CD4-positive, alpha-beta T cell treated with Interleukin-21 for 1 hour (primary cell): ENCODE measurements at regions not wholly inside any gene's neighbourhood (a gene's known extent, or its start where the extent isn't known, plus 50 kb on each side); places are given as distances from the start of the nearest gene placed in this dataset.
"Not testable (repeated sequence)": the region's sequence is repeated elsewhere in the genome, so short reads cannot be mapped to it uniquely, and the experiment has no call there.

Source experiments
- DNase-seq: peaks from one replicate; pipeline ENCODE4 v3.0.0-alpha.2; 2020

DNA sequence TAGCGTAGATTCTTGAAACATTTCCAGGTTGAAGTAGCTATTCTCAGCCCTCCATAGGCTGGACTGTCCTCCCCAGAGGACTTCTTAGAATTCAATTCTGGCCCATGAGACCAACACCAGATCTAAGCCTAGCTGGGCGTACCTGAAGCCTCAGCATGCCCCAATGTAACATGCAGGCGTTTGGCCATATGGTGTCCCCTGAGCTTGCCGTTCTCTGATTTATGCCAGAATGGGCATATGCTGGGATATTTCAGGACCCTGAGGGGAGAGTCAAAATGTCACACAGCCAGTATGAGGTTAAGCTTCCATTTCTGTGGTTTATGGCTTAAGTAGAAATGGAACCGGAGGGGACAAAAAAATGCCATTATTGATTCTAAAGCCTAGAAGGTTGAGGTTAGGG, 317.7 kb upstream of the OBI1 start:
- DNase-seq: no peak

- DNase-seq: no peak
Observed at GRCh38 chr13:78972561-78972960, 313.6 kb upstream of the OBI1 start.

GRCh38 chr13:78971355-78972025, 312.5 kb upstream of the OBI1 start:
- no peak for DNase-seq

- DNase-seq: no peak
Observed at GRCh38 chr13:78960881-78961280, 301.9 kb upstream of the OBI1 start.

GRCh38 chr13:78958006-78958405, 299.1 kb upstream of the OBI1 start:
- DNase-seq: no peak

GRCh38 chr13:78940455-78941130, 281.6 kb upstream of the OBI1 start:
- no peak for DNase-seq

DNA sequence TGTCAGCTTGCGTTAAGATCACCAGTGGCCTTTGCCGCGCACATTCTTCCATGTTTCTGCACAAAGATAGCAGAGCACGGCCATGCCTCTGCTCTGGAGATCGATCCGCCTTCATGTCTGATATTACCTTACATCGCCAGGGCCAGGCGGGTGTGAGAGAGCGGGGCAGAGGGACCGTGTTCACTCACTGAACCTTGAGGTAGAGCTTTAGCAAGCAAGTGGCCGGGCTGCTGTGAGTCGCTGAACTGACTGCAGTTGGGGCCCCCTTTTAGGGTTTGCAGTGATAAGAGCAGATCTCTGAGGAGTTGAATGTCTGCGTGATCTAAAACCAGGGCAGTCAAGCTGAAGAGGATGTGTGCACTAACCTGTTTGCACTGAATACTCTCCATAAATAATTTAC, 275.4 kb upstream of the OBI1 start:
- DNase-seq: no peak

DNA sequence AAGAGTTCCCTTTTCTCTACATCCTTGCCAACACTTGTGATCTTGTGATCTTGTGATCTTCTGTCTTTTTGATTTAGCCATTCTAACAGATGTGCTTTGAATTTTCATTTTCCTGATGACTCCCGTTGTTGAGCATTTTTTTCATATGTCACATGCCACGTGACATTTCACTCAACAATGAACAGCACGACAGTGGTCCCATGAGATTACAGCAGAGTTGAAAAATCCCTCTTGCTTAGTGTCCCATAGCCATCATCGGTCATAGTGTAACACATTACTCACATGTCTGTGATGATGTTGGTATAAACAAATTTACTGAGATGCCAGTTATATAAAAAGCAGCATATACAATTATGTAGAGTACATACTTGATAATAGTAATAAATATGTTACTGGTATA, 256.1 kb upstream of the OBI1 start:
- DNase-seq: no peak

DNA sequence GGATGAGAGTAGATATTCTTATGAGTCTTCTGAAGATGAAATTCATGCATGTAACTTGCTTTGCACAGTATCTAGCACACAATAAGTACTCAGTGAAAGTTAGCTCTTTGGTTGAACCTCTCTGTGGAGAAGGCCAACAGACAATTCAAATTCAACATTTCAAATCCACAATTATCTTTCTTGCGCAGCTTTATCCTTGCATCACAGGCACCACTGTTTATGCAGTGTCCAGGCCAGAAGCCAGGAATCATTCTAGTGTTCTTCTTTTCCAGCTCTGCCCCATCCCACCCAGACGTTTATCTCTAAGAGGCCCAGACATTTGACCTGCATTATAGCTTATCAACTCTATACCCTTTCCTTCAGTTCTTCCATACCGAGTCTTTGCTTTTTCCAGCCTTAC, 254.7 kb upstream of the OBI1 start:
- DNase-seq: no peak

- DNase-seq: no peak
Observed at GRCh38 chr13:78910147-78910546, 251.2 kb upstream of the OBI1 start.

- DNase-seq: no peak
Observed at GRCh38 chr13:78909276-78909675, 250.3 kb upstream of the OBI1 start.

DNA sequence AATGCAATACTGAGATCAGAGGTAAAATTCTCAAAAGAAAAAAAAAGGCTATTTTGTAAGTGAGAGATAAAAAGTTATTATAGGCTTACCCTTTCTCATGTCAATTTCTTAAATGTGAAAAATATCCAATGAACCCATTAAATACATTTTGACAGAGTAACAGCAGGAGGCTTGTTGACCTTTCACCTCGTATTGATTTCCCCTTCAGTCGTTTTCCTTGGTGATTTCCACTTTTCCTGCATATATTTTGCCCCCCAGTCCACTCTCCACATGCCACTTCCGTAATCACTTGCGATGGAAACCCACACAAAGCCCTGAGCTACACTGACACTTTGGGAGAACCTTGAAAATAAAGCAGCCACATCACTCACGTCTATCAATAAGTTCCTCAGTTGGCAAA, 248.1 kb upstream of the OBI1 start:
- no peak for DNase-seq

- DNase-seq: no peak
Observed at GRCh38 chr13:78897200-78897599, 238.2 kb upstream of the OBI1 start.

- DNase-seq: no peak
Observed at GRCh38 chr13:78884571-78884970, 225.6 kb upstream of the OBI1 start.

DNA sequence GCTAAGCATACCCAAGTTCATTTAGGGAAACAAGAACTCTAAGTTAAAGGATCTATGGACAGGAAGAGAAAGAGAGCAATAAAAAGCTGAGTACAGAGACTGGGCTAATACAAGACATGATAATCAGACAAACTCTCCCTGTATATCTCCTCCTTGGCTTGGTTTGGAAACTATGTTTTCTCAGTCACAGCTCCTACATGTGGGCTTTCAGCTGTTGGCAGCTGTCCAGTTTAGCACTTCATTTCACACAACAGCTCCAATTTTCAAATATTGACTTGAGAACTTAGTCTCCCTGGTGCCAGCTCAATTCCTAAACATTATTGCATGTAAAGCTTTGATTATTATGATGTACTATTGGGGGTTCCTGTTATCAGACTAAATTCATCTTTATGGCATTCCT, 222.8 kb upstream of the OBI1 start:
- no peak for DNase-seq

- no peak for DNase-seq
Observed at GRCh38 chr13:78881054-78881453, 222.1 kb upstream of the OBI1 start.

DNA sequence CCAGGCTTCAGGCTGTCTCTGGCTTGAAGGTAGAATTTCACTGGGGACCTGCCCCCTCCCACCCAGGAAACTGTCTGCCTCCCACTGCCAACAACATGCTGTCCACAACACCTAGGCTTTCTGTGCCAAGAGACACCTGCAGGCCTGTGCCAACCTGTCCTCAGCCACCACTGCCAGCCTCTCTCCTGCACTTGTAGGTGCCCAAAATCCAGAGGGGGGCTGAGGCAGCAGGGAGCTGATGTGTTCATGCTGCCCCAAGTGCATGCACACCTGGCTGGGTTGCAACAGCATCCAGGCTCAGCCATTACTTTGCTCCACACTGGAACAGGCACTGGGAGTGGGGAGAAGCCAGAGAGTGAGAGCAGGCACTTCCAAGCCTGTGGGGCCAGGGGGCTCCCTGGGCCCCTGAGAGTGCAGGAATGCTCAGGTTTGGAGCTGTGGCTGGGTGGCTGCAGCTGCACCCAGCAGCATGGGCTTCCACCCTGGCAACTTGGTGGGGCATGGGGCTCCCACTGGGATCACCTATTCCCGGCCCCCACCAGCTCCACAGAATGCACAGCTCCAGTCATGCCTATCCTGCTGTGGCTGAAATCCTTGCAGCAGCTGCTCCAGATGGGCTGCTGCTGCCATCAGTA, 218.1 kb upstream of the OBI1 start:
- DNase-seq: no peak

- no peak for DNase-seq
Observed at GRCh38 chr13:78875792-78876580, 217.0 kb upstream of the OBI1 start.

GRCh38 chr13:78868991-78869390, 210.0 kb upstream of the OBI1 start:
- DNase-seq: no peak

GRCh38 chr13:78867655-78868054, 208.7 kb upstream of the OBI1 start:
- DNase-seq: no peak

DNA sequence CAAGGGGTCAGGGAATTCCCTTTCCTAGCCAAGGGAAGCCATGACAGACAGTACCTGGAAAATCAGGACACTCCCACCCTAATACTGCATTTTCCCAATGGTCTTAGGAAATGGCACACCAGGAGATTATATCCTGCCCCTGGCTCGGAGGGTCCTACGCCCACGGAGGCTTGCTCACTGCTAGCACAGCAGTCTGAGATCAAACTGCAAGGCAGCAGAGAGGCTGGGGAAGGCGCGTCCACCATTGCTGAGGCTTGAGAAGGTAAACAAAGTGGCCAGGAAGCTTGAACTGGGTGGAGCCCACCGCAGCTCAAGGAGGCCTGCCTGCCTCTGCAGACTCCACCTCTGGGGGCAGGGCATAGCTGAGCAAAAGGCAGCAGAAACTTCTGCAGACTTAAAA, 207.1 kb upstream of the OBI1 start:
- DNase-seq: not testable (repeated sequence)

GRCh38 chr13:78862446-78862845, 203.5 kb upstream of the OBI1 start:
- no peak for DNase-seq

GRCh38 chr13:78852709-78853108, 193.8 kb upstream of the OBI1 start:
- DNase-seq: no peak
